ENCODE measurements at regions not wholly inside any gene's neighbourhood (a gene's known extent, or its start where the extent isn't known, plus 50 kb on each side); places are given as distances from the start of the nearest gene placed in this dataset.

- no peaks in the 10 kb centered on the region for H3K27me3 ChIP-seq (ENCODE audit: insufficient read depth, low read depth, low read length)
- TF ChIP-seq CTCF (IDR thresholded peaks at IDR 0.05; ENCODE audit: poor library complexity, severe bottlenecking) (no peak), SMC3 (conservative IDR thresholded peaks at IDR 0.05; ENCODE audit: poor library complexity) (no peak), EZH2 (IDR thresholded peaks at IDR 0.05; ENCODE audit: borderline replicate concordance, insufficient read depth, low read length, poor library complexity, severe bottlenecking) (no peak), TAF1 (IDR thresholded peaks at IDR 0.05; ENCODE audit: low read depth) (no peak), POLR2AphosphoS5 (IDR thresholded peaks at IDR 0.05) (no peak), EP300 (conservative IDR thresholded peaks at IDR 0.05; ENCODE audit: poor library complexity, severe bottlenecking) (no peak), REST (IDR thresholded peaks at IDR 0.05; ENCODE audit: borderline replicate concordance) (no peak), RAD21 (conservative IDR thresholded peaks at IDR 0.05) (no peak)
Observed at GRCh38 chr5:176731506-176732160, 78.7 kb upstream of the UNC5A start.

GRCh38 chr5:176732306-176732705 lies 78.1 kb upstream of the UNC5A start:
- Histone ChIP-seq H3K4me2 (ENCODE audit: low read length) (no peak overlapping the region), H3K36me3 (ENCODE audit: insufficient read depth, low read length) (no peaks in the 10 kb centered on the region), H3K9ac (ENCODE audit: low read length) (no peak overlapping the region), H3K79me2 (replicated peaks; ENCODE audit: insufficient read depth, low read length) (no peaks in the 10 kb centered on the region), H4K20me1 (ENCODE audit: insufficient read depth) (no peaks in the 10 kb centered on the region), H3K27ac (ENCODE audit: low read length) (no peak overlapping the region), H2AFZ (ENCODE audit: low read depth, low read length) (no peak overlapping the region), H3K9me2 (ENCODE audit: insufficient read depth, low read length) (no peaks in the 10 kb centered on the region), H3K4me3 (ENCODE audit: low read length) (no peak overlapping the region), H3K27me3 (ENCODE audit: insufficient read depth, low read depth, low read length) (no peaks in the 10 kb centered on the region), H3K9me3 (ENCODE audit: low read length) (no peaks in the 10 kb centered on the region), H3F3A (ENCODE audit: insufficient read depth, low read length, poor library complexity, severe bottlenecking) (no peaks in the 10 kb centered on the region)
- no peak for TF ChIP-seq EP300 (conservative IDR thresholded peaks at IDR 0.05; ENCODE audit: poor library complexity, severe bottlenecking)
- TF ChIP-seq REST (IDR thresholded peaks at IDR 0.05; ENCODE audit: borderline replicate concordance), result no peak
- no peak for TF ChIP-seq RAD21 (conservative IDR thresholded peaks at IDR 0.05)
- no peak for TF ChIP-seq TAF1 (IDR thresholded peaks at IDR 0.05; ENCODE audit: low read depth)
- no peak for TF ChIP-seq SMC3 (conservative IDR thresholded peaks at IDR 0.05; ENCODE audit: poor library complexity)
- TF ChIP-seq EZH2 (IDR thresholded peaks at IDR 0.05; ENCODE audit: borderline replicate concordance, insufficient read depth, low read length, poor library complexity, severe bottlenecking), result no peak
- TF ChIP-seq CTCF (IDR thresholded peaks at IDR 0.05; ENCODE audit: poor library complexity, severe bottlenecking), result no peak
- no peak for TF ChIP-seq MXI1 (conservative IDR thresholded peaks at IDR 0.05; ENCODE audit: poor library complexity, severe bottlenecking)
- TF ChIP-seq POLR2AphosphoS5 (IDR thresholded peaks at IDR 0.05), result no peak

More at GRCh38 chr5:176731506-176732160, 78.7 kb upstream of the UNC5A start:
- H3K79me2 ChIP-seq (replicated peaks; ENCODE audit: insufficient read depth, low read length), result no peaks in the 10 kb centered on the region
- H3K9me2 ChIP-seq (ENCODE audit: insufficient read depth, low read length), result no peaks in the 10 kb centered on the region
- H4K20me1 ChIP-seq (ENCODE audit: insufficient read depth), result no peaks in the 10 kb centered on the region
- no peak overlapping the region for H2AFZ ChIP-seq (ENCODE audit: low read depth, low read length)
- no peaks in the 10 kb centered on the region for H3F3A ChIP-seq (ENCODE audit: insufficient read depth, low read length, poor library complexity, severe bottlenecking)
- no peak overlapping the region for H3K9ac ChIP-seq (ENCODE audit: low read length)
- H3K36me3 ChIP-seq (ENCODE audit: insufficient read depth, low read length), result no peaks in the 10 kb centered on the region
- no peaks in the 10 kb centered on the region for H3K9me3 ChIP-seq (ENCODE audit: low read length)
- no peak overlapping the region for H3K27ac ChIP-seq (ENCODE audit: low read length)
- no peak overlapping the region for H3K4me3 ChIP-seq (ENCODE audit: low read length)
- H3K4me2 ChIP-seq (ENCODE audit: low read length), result no peak overlapping the region

Data from neural cell (in vitro differentiated cells).